ENCODE measurements at regions not wholly inside any gene's neighbourhood (a gene's known extent, or its start where the extent isn't known, plus 50 kb on each side); places are given as distances from the start of the nearest gene placed in this dataset.

DNA sequence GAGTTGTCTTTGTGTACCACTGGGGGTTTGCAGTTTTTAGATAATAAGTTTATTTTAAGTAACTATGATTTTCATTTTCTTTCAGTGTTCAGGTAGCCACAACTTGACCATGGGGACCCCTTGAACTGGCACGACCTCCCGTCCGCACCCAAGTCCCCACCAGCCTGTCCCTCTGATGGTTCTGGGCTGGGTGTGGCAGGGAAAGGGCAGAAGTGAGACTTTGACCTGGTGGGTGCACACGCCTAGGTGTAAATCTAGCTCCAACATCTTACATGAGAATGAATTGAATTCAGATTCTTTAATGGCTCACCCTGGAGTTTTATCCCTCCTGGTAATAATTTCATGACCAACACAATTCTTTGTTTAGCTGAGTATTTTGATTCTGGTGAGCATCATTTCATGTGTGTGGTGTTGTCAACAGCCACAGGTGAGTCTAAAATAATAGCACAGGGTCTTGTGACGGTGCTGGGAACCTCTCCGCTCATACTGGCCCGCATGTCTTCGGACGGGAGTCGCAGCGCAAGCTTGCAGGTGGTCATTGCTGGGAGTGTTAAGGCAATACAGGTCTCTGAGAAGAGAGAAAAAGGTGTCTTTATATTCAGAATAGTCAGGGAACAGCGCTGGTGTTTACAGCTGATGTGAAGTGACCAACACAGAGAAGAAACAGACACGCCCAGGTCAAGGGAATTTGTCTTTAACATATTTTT is 50.8 kb upstream of the POFUT2 start:
- TF ChIP-seq CTCF (conservative IDR thresholded peaks at IDR 0.05 in 1 of 2, IDR thresholded peaks at IDR 0.05 in 1 of 2; ENCODE audit: low read depth in 1 of 2, low read length in 2 of 2) (no peak), EZH2 (IDR thresholded peaks at IDR 0.05; ENCODE audit: low read length, missing control alignments) (no peak)
- Histone ChIP-seq H3K36me3 (ENCODE audit: control insufficient read depth, insufficient read depth, low read length) (no peaks in the 10 kb centered on the region), H3K9me3 (ENCODE audit: control insufficient read depth, insufficient read depth, low read depth, low read length) (no peaks in the 10 kb centered on the region), H3K9ac (ENCODE audit: insufficient read depth, low read length) (no peak overlapping the region), H3K27me3 (ENCODE audit: control insufficient read depth, insufficient read depth, low read length) (no peaks in the 10 kb centered on the region), H3K4me1 (ENCODE audit: control insufficient read depth, extremely low read depth, insufficient read depth, low read length) (no peaks in the 10 kb centered on the region), H3K4me3 (replicated peaks in 1 of 4; ENCODE audit: control extremely low read depth in 1 of 4, insufficient read depth in 1 of 4, low read depth in 3 of 4, low read length in 4 of 4) (no peak overlapping the region), H3K79me2 (ENCODE audit: control insufficient read depth, insufficient read depth, low read length) (no peaks in the 10 kb centered on the region), H2AFZ (ENCODE audit: low read length) (no peak overlapping the region), H3K4me2 (ENCODE audit: extremely low read depth, insufficient read depth, low read length) (no peak overlapping the region), H3K27ac (ENCODE audit: insufficient read depth, low read length) (no peak overlapping the region), H4K20me1 (ENCODE audit: control insufficient read depth, extremely low read depth, insufficient read depth, low read length) (no peaks in the 10 kb centered on the region)
- no peak for DNase-seq (ENCODE audit: low read depth in 2 of 2)

DNA sequence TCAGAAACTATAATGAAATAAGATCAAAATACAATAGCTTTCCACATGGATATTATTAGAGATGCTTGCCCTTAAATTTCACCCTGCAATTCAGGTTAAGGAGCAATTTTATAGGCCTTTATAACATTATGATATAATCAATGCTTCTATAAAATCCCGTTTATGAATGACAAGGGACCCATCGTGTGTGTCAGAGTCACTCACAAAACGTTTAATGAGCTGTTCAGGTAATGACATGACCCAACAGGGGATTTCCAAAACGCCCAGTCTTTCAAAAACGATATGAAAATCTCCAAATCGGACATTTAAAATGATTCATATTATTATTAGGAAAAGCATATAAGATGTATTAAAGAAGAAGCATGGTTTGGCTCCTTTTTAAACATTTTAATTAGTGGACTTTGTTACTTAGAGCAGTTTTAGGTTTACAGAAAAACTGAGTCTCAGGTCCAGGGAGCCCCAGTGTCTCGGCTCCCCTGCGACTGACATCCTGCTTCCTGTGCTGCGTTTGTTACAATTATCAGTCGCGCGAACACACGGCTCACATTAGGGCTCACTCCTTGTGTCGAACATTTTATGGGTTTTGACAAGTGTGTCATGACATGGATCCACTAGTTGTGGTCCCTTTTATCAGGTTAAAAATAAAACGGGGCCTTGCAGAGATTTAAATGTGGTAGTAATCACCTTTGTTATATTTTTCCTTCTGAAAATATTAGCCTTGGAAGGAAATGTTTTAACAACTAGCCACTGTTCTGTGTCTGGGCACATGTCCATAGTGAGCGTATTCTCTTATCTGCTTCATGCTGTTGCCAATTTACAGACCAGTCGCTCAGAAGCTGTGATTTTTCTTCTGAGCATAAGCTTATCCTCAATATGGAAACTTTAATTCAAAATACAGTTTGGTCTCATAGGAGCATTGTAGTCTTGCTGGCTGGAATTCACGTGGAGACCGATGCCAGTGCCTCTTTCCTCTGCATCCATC is 52.0 kb upstream of the POFUT2 start:
- no peak for TF ChIP-seq CTCF (conservative IDR thresholded peaks at IDR 0.05 in 1 of 2, IDR thresholded peaks at IDR 0.05 in 1 of 2; ENCODE audit: low read depth in 1 of 2, low read length in 2 of 2)
- no peak for TF ChIP-seq EZH2 (IDR thresholded peaks at IDR 0.05; ENCODE audit: low read length, missing control alignments)

DNA sequence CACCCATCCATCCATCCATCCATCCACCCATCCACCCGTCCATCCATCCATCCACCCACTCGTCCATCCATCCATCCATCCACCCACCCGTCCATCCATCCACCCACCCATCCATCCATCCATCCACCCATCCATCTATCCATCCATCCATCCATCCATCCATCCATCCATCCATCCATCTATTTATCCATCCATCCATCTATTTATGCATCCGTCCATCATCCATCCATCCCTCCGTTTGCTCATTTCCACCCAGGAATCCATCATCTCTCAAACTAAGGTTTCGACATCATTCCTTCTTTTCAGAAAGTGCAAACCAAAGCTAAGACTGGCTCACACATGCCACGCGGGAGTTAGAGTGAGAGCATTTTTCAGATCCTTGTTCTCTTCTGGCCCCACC is 52.8 kb upstream of the POFUT2 start:
- Histone ChIP-seq H3K27ac (ENCODE audit: insufficient read depth, low read length) (no peak overlapping the region), H3K4me3 (replicated peaks in 1 of 4; ENCODE audit: control extremely low read depth in 1 of 4, insufficient read depth in 1 of 4, low read depth in 3 of 4, low read length in 4 of 4) (no peak overlapping the region), H3K36me3 (ENCODE audit: control insufficient read depth, insufficient read depth, low read length) (no peaks in the 10 kb centered on the region), H3K4me2 (ENCODE audit: extremely low read depth, insufficient read depth, low read length) (no peak overlapping the region), H4K20me1 (ENCODE audit: control insufficient read depth, extremely low read depth, insufficient read depth, low read length) (no peaks in the 10 kb centered on the region), H2AFZ (ENCODE audit: low read length) (no peak overlapping the region), H3K9ac (ENCODE audit: insufficient read depth, low read length) (no peak overlapping the region), H3K4me1 (ENCODE audit: control insufficient read depth, extremely low read depth, insufficient read depth, low read length) (no peaks in the 10 kb centered on the region), H3K79me2 (ENCODE audit: control insufficient read depth, insufficient read depth, low read length) (no peaks in the 10 kb centered on the region), H3K27me3 (ENCODE audit: control insufficient read depth, insufficient read depth, low read length) (no peaks in the 10 kb centered on the region), H3K9me3 (ENCODE audit: control insufficient read depth, insufficient read depth, low read depth, low read length) (no peaks in the 10 kb centered on the region)
- TF ChIP-seq CTCF (conservative IDR thresholded peaks at IDR 0.05 in 1 of 2, IDR thresholded peaks at IDR 0.05 in 1 of 2; ENCODE audit: low read depth in 1 of 2, low read length in 2 of 2), result no peak
- TF ChIP-seq EZH2 (IDR thresholded peaks at IDR 0.05; ENCODE audit: low read length, missing control alignments), result no peak
- DNase-seq (ENCODE audit: low read depth in 2 of 2), result no peak

More for the DNA sequence above, 52.0 kb upstream of the POFUT2 start:
- no peak overlapping the region for H3K9ac ChIP-seq (ENCODE audit: insufficient read depth, low read length)
- no peaks in the 10 kb centered on the region for H3K79me2 ChIP-seq (ENCODE audit: control insufficient read depth, insufficient read depth, low read length)
- no peak for DNase-seq (ENCODE audit: low read depth in 2 of 2)
- no peaks in the 10 kb centered on the region for H3K4me1 ChIP-seq (ENCODE audit: control insufficient read depth, extremely low read depth, insufficient read depth, low read length)
- no peaks in the 10 kb centered on the region for H3K27me3 ChIP-seq (ENCODE audit: control insufficient read depth, insufficient read depth, low read length)
- no peak overlapping the region for H3K27ac ChIP-seq (ENCODE audit: insufficient read depth, low read length)
- no peaks in the 10 kb centered on the region for H3K36me3 ChIP-seq (ENCODE audit: control insufficient read depth, insufficient read depth, low read length)
- H3K4me2 ChIP-seq (ENCODE audit: extremely low read depth, insufficient read depth, low read length), result no peak overlapping the region
- no peak overlapping the region for H2AFZ ChIP-seq (ENCODE audit: low read length)
- no peaks in the 10 kb centered on the region for H3K9me3 ChIP-seq (ENCODE audit: control insufficient read depth, insufficient read depth, low read depth, low read length)
- no peak overlapping the region for H3K4me3 ChIP-seq (replicated peaks in 1 of 4; ENCODE audit: control extremely low read depth in 1 of 4, insufficient read depth in 1 of 4, low read depth in 3 of 4, low read length in 4 of 4)
- no peaks in the 10 kb centered on the region for H4K20me1 ChIP-seq (ENCODE audit: control insufficient read depth, extremely low read depth, insufficient read depth, low read length)

Measured in fibroblast of lung (primary cell).